GM18526 (cell line): ENCODE measurements at regions not wholly inside any gene's neighbourhood (a gene's known extent, or its start where the extent isn't known, plus 50 kb on each side); places are given as distances from the start of the nearest gene placed in this dataset.

Experiments used
- POLR2A ChIP-seq: IDR thresholded peaks from 3 replicates; pipeline ENCODE4 v1.6.1; 2011; ENCODE audit not compliant: insufficient read length; ENCODE audit errors: extremely low read depth

DNA sequence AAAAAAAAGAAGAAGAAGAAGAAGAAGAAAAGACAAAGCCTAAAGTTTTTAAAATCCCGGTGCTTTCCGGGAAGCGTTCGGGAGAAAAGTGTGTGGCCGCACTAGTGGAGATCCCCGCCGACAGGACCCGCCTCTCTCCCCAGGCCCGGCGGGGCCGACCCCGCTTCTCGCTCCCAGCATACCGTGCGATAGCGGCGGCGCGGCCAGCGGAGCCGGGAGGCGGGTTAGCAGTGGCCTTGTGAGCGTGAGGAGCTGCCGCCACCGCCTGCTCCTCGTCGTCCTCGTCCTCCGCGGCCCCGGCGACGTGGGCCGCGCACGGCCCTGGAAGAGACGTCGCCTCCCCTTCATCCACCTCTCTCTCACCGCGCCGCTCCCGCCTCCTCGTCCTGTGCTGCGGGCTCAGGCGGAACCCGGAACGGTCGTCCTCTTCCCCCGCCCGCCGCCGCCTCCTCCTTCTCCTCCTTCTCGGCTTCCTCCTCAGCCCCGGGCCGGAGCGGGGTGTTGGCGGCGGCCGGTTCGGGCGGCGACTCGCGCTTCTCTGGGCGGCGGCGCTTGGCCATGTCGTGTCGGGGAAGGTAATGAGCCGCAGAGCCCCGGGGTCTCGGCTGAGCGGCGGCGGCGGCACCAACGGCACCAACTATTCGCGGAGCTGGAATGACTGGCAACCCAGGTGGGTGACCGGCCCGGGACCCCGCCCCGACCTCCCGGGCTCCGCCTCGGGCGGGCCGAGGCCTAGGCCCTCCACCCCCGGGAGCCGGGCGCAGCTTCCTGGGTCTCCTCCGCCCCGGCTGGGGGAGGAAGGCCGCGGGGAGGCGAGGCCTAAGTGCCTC is 62.6 kb upstream of the CDR2 start:
- peak; percentile 70 for TF ChIP-seq POLR2A

DNA sequence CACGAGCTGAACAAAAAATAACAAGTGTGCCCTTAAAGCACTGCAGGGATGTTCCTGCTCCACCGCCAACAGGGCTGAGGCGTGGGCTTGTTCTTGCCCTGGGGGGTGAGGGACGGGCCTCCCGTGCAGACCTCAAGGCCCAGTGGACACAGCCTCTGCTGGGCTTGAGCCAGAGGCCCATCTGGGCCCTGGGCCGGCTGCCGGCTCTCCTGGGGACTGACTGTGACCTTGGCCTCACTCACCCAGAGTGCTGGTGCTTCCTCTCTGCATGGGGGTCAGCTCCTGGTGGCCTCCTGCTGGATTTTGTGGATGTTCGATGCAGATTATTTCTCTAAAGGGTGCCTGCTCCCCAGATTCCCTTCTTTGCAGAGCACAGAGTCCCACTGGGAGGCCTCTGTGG is 54.2 kb upstream of the CDR2 start:
- no peak for TF ChIP-seq POLR2A

DNA sequence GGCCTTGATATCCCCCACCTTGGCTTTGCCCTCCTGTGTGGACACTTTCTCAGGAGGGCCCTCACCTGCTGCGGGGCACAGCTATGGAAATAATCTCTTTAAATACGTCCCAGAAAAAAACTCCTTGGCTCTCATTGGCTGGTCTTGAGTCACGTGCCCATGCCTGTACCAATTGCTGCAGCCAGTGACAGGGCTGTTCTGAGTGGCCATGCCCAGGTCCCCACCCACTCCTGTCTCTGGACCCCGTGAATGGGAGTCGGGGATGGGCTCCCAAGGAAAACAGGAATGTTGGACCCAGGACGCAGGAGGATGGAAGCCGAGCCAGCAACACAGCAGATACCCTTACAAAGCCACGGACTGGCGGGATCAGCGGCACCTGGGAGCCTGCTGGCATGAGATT is 53.1 kb upstream of the CDR2 start:
- no peak for TF ChIP-seq POLR2A

DNA sequence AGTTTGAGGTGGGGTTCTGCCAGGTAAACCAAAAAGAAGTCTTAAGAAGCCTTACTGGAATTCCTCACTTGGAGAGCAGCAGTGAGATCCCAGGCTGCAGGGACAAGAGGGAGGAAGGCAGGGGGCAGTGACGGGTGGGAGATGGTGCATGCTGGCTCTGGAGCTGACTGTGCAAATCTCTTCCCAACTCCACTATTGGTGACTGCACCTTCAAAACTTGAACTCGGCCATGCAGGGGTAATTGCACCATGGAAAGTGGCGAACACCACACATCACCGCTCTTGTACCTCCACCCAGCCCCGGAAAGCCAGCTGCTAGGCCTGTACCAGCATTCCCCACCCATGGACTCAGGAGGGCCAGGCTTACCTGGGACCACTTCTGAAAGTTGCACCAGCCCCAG is 51.4 kb upstream of the CDR2 start:
- no peak for TF ChIP-seq POLR2A

DNA sequence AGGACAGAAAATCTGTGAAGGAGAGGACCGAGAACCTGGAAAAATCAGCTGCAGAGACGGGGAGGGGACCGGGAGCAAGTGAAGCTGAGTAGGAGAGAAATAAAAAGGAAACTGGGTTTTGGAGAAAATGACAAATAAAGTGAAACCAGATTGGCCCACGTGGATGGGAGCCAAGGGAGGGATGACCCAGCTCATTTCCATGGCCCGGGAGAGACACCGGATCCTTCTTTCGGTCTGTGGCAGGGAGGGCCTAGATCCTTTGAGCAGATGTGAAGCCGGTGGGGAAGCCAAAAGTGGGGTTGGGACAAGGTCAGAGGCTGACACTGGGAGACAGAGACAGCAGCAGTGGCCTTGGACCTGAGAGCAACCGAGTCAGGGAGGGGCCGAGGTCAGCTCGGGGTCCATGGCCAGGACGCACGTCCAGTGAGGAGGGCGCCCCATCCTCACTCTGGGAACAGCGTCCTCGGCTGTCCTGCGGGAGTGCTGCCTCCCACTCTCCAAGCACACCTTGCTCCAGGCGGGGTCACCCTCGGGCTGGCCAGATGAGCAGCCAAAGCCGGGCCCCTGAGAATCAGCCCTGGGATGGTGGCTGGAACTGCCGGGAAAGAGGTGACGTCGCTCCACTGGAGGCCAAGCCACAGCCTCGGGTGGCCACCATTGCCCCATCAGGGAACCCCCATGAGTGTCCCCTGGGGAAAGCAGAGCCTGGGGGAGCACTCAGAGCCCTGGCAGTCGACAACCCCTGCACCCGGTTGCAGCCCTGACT is 50.8 kb upstream of the CDR2 start:
- TF ChIP-seq POLR2A = no peak

DNA sequence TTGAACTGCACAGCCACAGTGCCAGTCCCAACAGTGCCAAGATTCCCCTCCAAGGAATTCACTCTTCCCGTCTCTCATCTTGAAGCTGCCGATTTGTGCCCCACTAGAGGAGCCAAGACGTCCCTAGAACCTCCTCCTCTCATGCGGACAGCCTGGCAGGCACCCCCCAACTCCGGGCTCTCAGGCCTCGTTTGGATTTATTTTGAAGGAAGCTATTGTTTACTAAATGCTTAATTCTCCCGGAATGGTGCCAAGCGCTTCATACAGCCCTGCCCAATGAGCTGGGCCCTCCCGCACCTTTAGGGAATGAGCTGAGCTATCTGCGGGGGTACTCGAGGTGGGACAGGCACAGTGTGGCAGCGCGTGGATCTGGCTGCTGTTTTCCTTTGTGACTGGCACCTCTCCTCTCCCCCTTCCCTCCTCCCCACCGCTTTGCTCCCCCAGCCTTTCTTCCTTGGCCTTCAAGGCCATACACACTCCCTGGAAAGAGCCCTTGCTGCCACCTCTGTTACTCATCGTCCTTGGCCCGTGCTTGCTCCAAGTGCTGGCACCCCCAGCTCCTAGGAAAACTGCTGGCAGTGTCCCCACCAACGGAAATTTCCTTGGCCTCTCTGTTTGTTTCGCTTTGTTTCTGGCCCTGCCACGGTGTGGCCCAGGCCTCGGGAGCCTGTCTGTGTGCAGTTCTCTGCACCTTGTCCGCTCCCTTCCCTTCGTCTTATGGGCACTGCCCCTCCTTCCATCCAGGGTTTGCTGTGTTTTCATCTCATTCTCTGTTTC is 49.9 kb upstream of the CDR2 start:
- no peak for TF ChIP-seq POLR2A
